ENCODE measurements at regions not wholly inside any gene's neighbourhood (a gene's known extent, or its start where the extent isn't known, plus 50 kb on each side); places are given as distances from the start of the nearest gene placed in this dataset.

DNA sequence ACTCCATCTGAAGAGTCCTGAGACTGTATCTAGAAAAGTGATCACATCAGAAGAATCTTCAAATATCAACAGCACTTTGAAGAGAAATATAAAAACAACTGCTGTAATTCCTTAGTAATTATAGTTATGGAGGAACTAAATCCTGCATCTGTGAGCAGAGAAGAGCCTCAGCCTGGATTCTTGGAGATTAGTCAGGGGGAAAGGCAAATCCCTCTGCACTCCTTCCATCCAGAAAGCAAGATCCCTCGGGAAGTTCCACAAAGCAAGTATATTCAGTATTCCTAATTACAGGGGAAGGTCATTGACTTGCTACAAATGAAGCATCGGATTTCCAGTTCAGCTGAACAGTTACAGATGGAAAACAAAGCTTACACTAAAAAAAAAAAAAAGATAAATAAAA, 256.6 kb upstream of the IPO5 start (continued):
- TF ChIP-seq, protein P1, sequence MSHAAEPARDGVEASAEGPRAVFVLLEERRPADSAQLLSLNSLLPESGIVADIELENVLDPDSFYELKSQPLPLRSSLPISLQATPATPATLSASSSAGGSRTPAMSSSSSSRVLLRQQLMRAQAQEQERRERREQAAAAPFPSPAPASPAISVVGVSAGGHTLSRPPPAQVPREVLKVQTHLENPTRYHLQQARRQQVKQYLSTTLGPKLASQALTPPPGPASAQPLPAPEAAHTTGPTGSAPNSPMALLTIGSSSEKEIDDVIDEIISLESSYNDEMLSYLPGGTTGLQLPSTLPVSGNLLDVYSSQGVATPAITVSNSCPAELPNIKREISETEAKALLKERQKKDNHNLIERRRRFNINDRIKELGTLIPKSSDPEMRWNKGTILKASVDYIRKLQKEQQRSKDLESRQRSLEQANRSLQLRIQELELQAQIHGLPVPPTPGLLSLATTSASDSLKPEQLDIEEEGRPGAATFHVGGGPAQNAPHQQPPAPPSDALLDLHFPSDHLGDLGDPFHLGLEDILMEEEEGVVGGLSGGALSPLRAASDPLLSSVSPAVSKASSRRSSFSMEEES (CRISPR knock-in tag; IDR thresholded peaks at IDR 0.05): no peak
- TF ChIP-seq RAD51 (IDR thresholded peaks at IDR 0.05; ENCODE audit: borderline replicate concordance, low read depth) (no peak), BRCA1 (IDR thresholded peaks at IDR 0.05) (no peak), BRCA1 (CRISPR knock-in tag; IDR thresholded peaks at IDR 0.05) (no peak), CBX1 (IDR thresholded peaks at IDR 0.05; ENCODE audit: low read depth) (no peak)

DNA sequence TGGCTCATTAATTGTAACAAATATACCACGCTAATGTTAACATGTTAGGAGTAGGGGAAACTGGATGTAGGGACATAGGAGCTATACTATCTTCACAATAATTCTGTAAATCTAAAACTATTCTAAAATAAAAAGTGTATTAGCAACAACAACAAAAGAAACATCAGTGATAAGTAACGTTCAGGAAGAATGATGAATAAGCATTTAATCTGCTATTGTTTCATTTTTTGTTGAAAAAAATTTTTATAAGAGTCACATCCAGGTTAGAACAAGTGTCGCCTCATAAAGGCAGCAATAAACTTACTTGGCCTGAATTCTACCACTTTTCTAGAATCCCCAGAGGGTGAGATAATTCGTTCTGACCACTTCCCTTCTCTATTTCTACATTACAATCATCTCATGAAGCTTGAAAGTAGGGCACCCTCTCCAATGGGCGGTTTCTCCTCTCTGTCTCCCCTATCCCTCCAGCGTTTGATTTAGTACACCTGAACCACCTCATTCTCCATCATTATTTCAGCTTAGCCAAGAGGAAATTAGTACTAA, 253.1 kb upstream of the IPO5 start:
- 0% methylated on average over 6 of the region's 6 CpGs for WGBS (ENCODE audit: insufficient coverage, low coverage, missing lambda C conversion rate)
- Histone ChIP-seq H3K79me2 (ENCODE audit: control insufficient read depth, insufficient read depth, low read length) (no peaks in the 10 kb centered on the region), H3K4me3 (no peak overlapping the region), H3K4me2 (ENCODE audit: insufficient read depth, low read length) (no peak overlapping the region), H2AFZ (ENCODE audit: low read depth, low read length) (no peak overlapping the region), H3K9me1 (ENCODE audit: control insufficient read depth, insufficient read depth, low read length) (no peaks in the 10 kb centered on the region), H3K4me1 (replicated peaks in 1 of 2; ENCODE audit: control insufficient read depth in 2 of 2, insufficient read depth in 2 of 2, low read length in 2 of 2) (no peaks in the 10 kb centered on the region), H4K20me1 (replicated peaks; ENCODE audit: control insufficient read depth, insufficient read depth, low read length) (no peaks in the 10 kb centered on the region), H3K9me3 (replicated peaks; ENCODE audit: control insufficient read depth, insufficient read depth, low read depth, low read length) (no peaks in the 10 kb centered on the region), H3K27me3 (ENCODE audit: control insufficient read depth in 2 of 2, insufficient read depth in 2 of 2, low read length in 2 of 2) (no peaks in the 10 kb centered on the region), H3K9ac (ENCODE audit: insufficient read depth in 1 of 2, low read depth in 2 of 2, low read length in 2 of 2) (no peak overlapping the region), H3K36me3 (ENCODE audit: control insufficient read depth, insufficient read depth, low read length) (no peaks in the 10 kb centered on the region), H3K27ac (ENCODE audit: extremely low read depth, low read depth, low read length) (no peak overlapping the region)
- BruUV-seq (replicated peaks): no TSS peak
- POLR2A ChIA-PET: no interaction called here
- no peak for DNase-seq (ENCODE audit: extremely low read depth in 1 of 4, low spot score in 3 of 4)
- intact Hi-C loops (cut with micrococcal nuclease): no loop called here
- in situ Hi-C loops (cut with MboI): no loop called here
- CTCF ChIA-PET (ENCODE audit: low intra/inter-chr PET ratio): no interaction called here
- ATAC-seq: no peak
- TF ChIP-seq ZNF316 (IDR thresholded peaks at IDR 0.05): peak; percentile 34; the same call in 1 of the 2 replicates
- TF ChIP-seq NUFIP1 (IDR thresholded peaks at IDR 0.05; ENCODE audit: partially characterized antibody): no peak
- FAIRE-seq: no peak

All from K562 (cell line).